GM21447 (cell line): ENCODE measurements at regions not wholly inside any gene's neighbourhood (a gene's known extent, or its start where the extent isn't known, plus 50 kb on each side); places are given as distances from the start of the nearest gene placed in this dataset.

Experiments
- ATAC-seq: cut with Tn5 transposase; IDR thresholded peaks from one replicate; pipeline ENCODE4 v1.9.1; 2021; ENCODE audit not compliant: unreplicated experiment

GRCh38 chr14:30484201-30484600 lies 74.8 kb upstream of the G2E3 start:
- ATAC-seq: no peak

DNA sequence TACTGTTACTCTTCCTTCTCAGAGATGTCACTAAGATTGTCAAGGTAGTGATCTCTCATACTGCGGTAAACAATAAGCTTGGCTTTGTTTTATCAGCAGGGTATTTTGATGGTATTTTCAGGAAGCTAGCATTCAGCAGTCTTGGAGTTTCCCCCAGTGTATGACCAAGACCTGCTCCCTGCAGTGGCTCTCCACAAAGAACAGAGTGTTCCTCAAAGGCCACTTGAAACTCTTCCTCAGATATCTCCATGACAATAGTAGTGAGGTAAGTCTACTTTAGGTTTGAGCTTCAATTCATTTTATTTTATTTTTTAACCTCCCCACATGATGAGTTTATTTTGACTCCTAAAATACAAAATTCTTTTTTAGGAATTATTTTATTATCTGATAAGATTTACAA lies 74.0 kb upstream of the G2E3 start:
- no peak for ATAC-seq

- no peak for ATAC-seq
These were observed 62.1 kb upstream of the G2E3 start for GRCh38 chr14:30496852-30497251.

GRCh38 chr14:30499358-30499757 lies 59.6 kb upstream of the G2E3 start:
- no peak for ATAC-seq

- no peak for ATAC-seq
These were observed 58.7 kb upstream of the G2E3 start for GRCh38 chr14:30500222-30500621.

- ATAC-seq: no peak
These were observed 51.7 kb upstream of the G2E3 start for GRCh38 chr14:30507209-30507608.
